Heart left ventricle (tissue), 16 donors: ENCODE measurements at regions not wholly inside any gene's neighbourhood (a gene's known extent, or its start where the extent isn't known, plus 50 kb on each side); places are given as distances from the start of the nearest gene placed in this dataset.
"Not testable (repeated sequence)": the region's sequence is repeated elsewhere in the genome, so short reads cannot be mapped to it uniquely, and the experiment has no call there.

ENCODE experiments used
- ATAC-seq, 4 donors: fragments of 200-7000 bp; cut with Tn5 transposase; one replicate each; pipeline ENCODE4 v1.9.1; 2020 to 2022; ENCODE audit warnings: moderate library complexity in 4 of 4, mild to moderate bottlenecking in 3 of 4, moderate number of reproducible peaks in 1 of 4
- DNase-seq, 5 donors: peaks; one replicate each; pipeline ENCODE4 v3.0.0-alpha.2; 2020
- H3K27ac ChIP-seq, 12 donors: fragments of 200-600 bp; sonication (generic) in 4 of 12; one replicate each; pipeline versions ENCODE4 v1.5.0 to v1.8.0; 2016 to 2022; ENCODE audit warnings: mild to moderate bottlenecking in 2 of 12
- H3K27me3 ChIP-seq, 9 donors: fragments of 200-600 bp; sonication (generic) in 2 of 9; one replicate each; pipeline versions ENCODE4 v1.5.1 to v1.8.0; 2016 to 2022; ENCODE audit warnings: mild to moderate bottlenecking in 3 of 9
- H3K36me3 ChIP-seq, 9 donors: fragments of 200-600 bp; sonication (generic) in 2 of 9; one replicate each; pipeline versions ENCODE4 v1.5.0 to v1.8.0; 2018 to 2022; ENCODE audit warnings: mild to moderate bottlenecking in 2 of 9
- H3K4me1 ChIP-seq, 12 donors: fragments of 200-600 bp; sonication (generic) in 4 of 12; one replicate each; pipeline versions ENCODE4 v1.5.0 to v1.8.0; 2016 to 2022; ENCODE audit warnings: mild to moderate bottlenecking in 3 of 12
- H3K4me3 ChIP-seq, 12 donors: fragments of 200-600 bp; sonication (generic) in 4 of 12; one replicate each; pipeline versions ENCODE4 v1.5.0 to v1.8.0; 2017 to 2022; ENCODE audit warnings: mild to moderate bottlenecking in 9 of 12, moderate library complexity in 4 of 12
- H3K9me3 ChIP-seq, 12 donors: fragments of 200-600 bp; sonication (generic) in 4 of 12; one replicate each; pipeline versions ENCODE4 v1.5.0 to v1.8.0; 2016 to 2022; ENCODE audit warnings: mild to moderate bottlenecking in 1 of 12
- CTCF ChIP-seq, 12 donors: fragments of 200-600 bp; sonication (generic) in 4 of 12; IDR thresholded peaks; one replicate each; pipeline versions ENCODE4 v1.5.0 to v1.8.0; 2018 to 2022; ENCODE audit warnings: antibody characterized with exemption in 12 of 12, mild to moderate bottlenecking in 5 of 12
- POLR2A ChIP-seq, 2 donors: fragments of 450-650 bp; IDR thresholded peaks; one replicate each; pipeline ENCODE4 v1.6.1; 2017; ENCODE audit warnings: antibody characterized with exemption in 2 of 2, mild to moderate bottlenecking in 2 of 2, moderate library complexity in 2 of 2
- WGBS, 4 donors: extraction: QIAGEN DNeasy Blood & Tissue Kit in 2 of 4; methylation state at CpG; one replicate each; pipeline versions ENCODE4 v1.1.5 to v1.1.7; 2013 to 2018; 5-methylcytosine and 5-hydroxymethylcytosine counted together
- intact Hi-C, 10 donors: fragments of 100-400 bp; cut with DNase I; formaldehyde crosslinking; loops; one replicate each; pipeline versions ENCODE4 v1.11.1 to v1.14.2; 2022
- donor health status: ischemic (EF 13 %, LVEDD 7.1; RV severe dilation, severe dysfunction).
- donor health status: healthy with polysubstance abuse.
- donor health status: DM: no; HTN: yes; CAD: no.
- donor health status: DM: no; HTN: no; CAD: no.
- donor health status: ischemic (EF 25% LVEDD 6.9; RV normal size, moderate dysfunction).
- donor health status: ischemic (EF 25% LVEDD 5.7; RV mildly dilated, moderate dysfunction).
- donor health status: healthy.
- donor health status: DM: yes; HTN: yes; CAD: no.
- donor health status: ischemic (EF 35%, LVEDD 5.7; RV mildly dilated, moderate dysfunction).
- donor health status: nonischemic (EF 11% LVEDD 7.7; RV severe dilation, severe dysfunction).
- donor health status: DM: yes; HTN: yes; CAD: no.
- donor health status: PGD.
- donor health status: ischemic (EF 29% LVEDD 5.4; RV normal size, mild dysfunction).
- donor health status: nonischemic (EF 23%, LVEDD 6.1; RV moderate dilation, normal function).

DNA sequence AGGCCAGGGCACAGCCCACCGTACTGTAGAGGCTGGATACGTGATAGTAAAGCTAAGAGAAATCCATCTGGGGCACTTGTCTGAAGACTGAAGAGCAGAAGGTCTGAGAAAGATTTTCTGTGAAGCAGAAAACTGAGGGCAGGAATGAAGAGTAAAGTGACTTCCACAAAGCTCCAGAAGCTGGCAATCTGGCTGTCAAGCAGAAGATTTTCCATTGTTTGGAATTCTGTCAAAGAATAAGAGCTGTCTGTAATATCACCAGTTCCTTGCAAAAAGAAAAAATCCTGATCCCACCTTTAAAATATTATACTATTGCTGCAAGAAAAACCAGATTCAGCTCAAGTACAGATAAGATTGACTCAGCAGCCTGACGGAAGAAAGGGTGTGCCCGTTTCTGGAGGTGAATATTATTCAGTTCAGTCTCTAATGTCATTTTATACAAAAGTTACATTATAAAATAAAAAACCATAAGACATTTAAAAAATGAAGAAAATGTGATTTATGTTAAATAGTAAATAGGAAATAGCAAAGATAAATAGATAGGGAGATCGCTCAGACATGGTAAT, 550.4 kb upstream of the SGO1 start:
- DNase-seq, result no peak
- TF ChIP-seq POLR2A (IDR thresholded peaks at IDR 0.05) (no peak), CTCF (IDR thresholded peaks at IDR 0.05) (no peak)
- ATAC-seq, result no peak
- intact Hi-C loops, result loop anchor here in 3 of 10 donors (5.0 to 10.0 kb wide), 2 partner anchors 224 to 392 kb away; no protein-coding TSS in a partner anchor
- Histone ChIP-seq H3K4me1 (peaks cover 0 to 4% (median 0%) of the 10 kb centered on the region in 12 donors), H3K9me3 (no peaks in the 10 kb centered on the region), H3K4me3 (no peak overlapping the region), H3K27me3 (no peaks in the 10 kb centered on the region), H3K36me3 (no peaks in the 10 kb centered on the region), H3K27ac (no peak overlapping the region)
- 76 to 87% (median 84%) methylated on average over 5 of the region's 5 CpGs for WGBS, 4 donors

DNA sequence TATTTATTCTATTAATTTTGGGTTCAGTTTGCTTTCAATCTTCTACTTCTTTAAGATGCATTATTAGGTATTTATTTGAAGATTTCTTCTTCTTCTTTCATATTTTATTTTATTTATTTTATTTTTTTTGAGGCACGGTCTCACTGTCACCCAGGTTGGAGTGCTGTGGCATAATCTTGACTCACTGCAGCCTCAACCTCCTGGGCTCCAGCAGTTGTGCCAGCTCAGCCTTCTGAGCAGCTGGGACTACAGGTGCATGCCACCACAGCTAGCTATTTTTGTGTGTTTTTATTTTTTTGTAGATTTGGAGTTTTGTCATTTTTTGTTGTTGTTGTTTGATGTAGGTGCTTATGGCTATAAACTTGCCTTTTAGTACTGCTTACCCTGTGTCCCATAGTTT, 543.2 kb upstream of the SGO1 start:
- H3K27me3 ChIP-seq, result no peaks in the 10 kb centered on the region
- no peak overlapping the region for H3K27ac ChIP-seq
- H3K9me3 ChIP-seq, result no peaks in the 10 kb centered on the region
- TF ChIP-seq CTCF (IDR thresholded peaks at IDR 0.05) (no peak), POLR2A (IDR thresholded peaks at IDR 0.05) (no peak)
- H3K4me1 ChIP-seq, result no peaks in the 10 kb centered on the region
- H3K4me3 ChIP-seq, result no peak overlapping the region
- H3K36me3 ChIP-seq, result no peaks in the 10 kb centered on the region
- intact Hi-C loops, result no loop called here
- ATAC-seq (no peak), DNase-seq (no peak)
- WGBS, 4 donors, result 87 to 96% (median 94%) methylated on average over 1 of the region's 1 CpG

GRCh38 chr3:20726786-20727185, 540.8 kb upstream of the SGO1 start:
- intact Hi-C loops, result no loop called here
- H3K9me3 ChIP-seq, result no peaks in the 10 kb centered on the region
- ATAC-seq (no peak), DNase-seq (no peak)
- WGBS, 4 donors, result 73 to 82% (median 79%) methylated on average over 2 of the region's 2 CpGs
- no peak overlapping the region for H3K27ac ChIP-seq
- H3K4me1 ChIP-seq, result no peaks in the 10 kb centered on the region
- no peak for TF ChIP-seq POLR2A (IDR thresholded peaks at IDR 0.05)
- no peak for TF ChIP-seq CTCF (IDR thresholded peaks at IDR 0.05)
- H3K27me3 ChIP-seq, result no peaks in the 10 kb centered on the region
- H3K36me3 ChIP-seq, result no peaks in the 10 kb centered on the region
- H3K4me3 ChIP-seq, result no peak overlapping the region

- Histone ChIP-seq H3K27ac (no peak overlapping the region), H3K9me3 (no peaks in the 10 kb centered on the region), H3K4me3 (no peak overlapping the region), H3K36me3 (no peaks in the 10 kb centered on the region), H3K4me1 (no peaks in the 10 kb centered on the region), H3K27me3 (no peaks in the 10 kb centered on the region)
- 83 to 93% (median 89%) methylated on average over 1 of the region's 1 CpG for WGBS, 4 donors
- ATAC-seq (no peak), DNase-seq (no peak)
- intact Hi-C loops, result no loop called here
- TF ChIP-seq POLR2A (IDR thresholded peaks at IDR 0.05) (no peak), CTCF (IDR thresholded peaks at IDR 0.05) (no peak)
These were observed 538.2 kb upstream of the SGO1 start for GRCh38 chr3:20724241-20724640.

GRCh38 chr3:20716425-20716824, 530.4 kb upstream of the SGO1 start:
- H3K4me3 ChIP-seq, H3K27me3 ChIP-seq, H3K27ac ChIP-seq, intact Hi-C loops, H3K4me1 ChIP-seq, DNase-seq, H3K36me3 ChIP-seq, H3K9me3 ChIP-seq, ATAC-seq: not testable (repeated sequence)
- 89 to 96% (median 95%) methylated on average over 2 of the region's 2 CpGs for whole genome bisulfite sequencing, 4 donors
